ENCODE measurements at regions not wholly inside any gene's neighbourhood (a gene's known extent, or its start where the extent isn't known, plus 50 kb on each side); places are given as distances from the start of the nearest gene placed in this dataset.

- DNase-seq, result no peak
Measured at GRCh38 chr1:239739375-239739774, 352.3 kb upstream of the FMN2 start.

- DNase-seq, result no peak
Measured at GRCh38 chr1:239739919-239740318, 351.8 kb upstream of the FMN2 start.

GRCh38 chr1:239742416-239743109, 349.1 kb upstream of the FMN2 start:
- DNase-seq, result no peak

- DNase-seq, result no peak
Measured at GRCh38 chr1:239744851-239745250, 346.8 kb upstream of the FMN2 start.

- DNase-seq, result no peak
Measured at GRCh38 chr1:239755107-239755912, 336.4 kb upstream of the FMN2 start.

- no peak for DNase-seq
Measured at GRCh38 chr1:239757716-239758115, 334.0 kb upstream of the FMN2 start.

GRCh38 chr1:239758756-239759155, 332.9 kb upstream of the FMN2 start:
- no peak for DNase-seq

GRCh38 chr1:239761509-239761908, 330.2 kb upstream of the FMN2 start:
- DNase-seq, result no peak

GRCh38 chr1:239763850-239764249, 327.8 kb upstream of the FMN2 start:
- DNase-seq, result no peak

- no peak for DNase-seq
Measured at GRCh38 chr1:239764546-239764945, 327.1 kb upstream of the FMN2 start.

GRCh38 chr1:239765163-239765562, 326.5 kb upstream of the FMN2 start:
- DNase-seq, result no peak

- no peak for DNase-seq
Measured at GRCh38 chr1:239771550-239771949, 320.1 kb upstream of the FMN2 start.

GRCh38 chr1:239772446-239772845, 319.2 kb upstream of the FMN2 start:
- DNase-seq, result no peak

GRCh38 chr1:239775466-239775865, 316.2 kb upstream of the FMN2 start:
- DNase-seq, result no peak

GRCh38 chr1:239778208-239778813, 313.4 kb upstream of the FMN2 start:
- DNase-seq, result no peak

GRCh38 chr1:239779962-239780361, 311.7 kb upstream of the FMN2 start:
- no peak for DNase-seq

GRCh38 chr1:239784896-239785295, 306.8 kb upstream of the FMN2 start:
- DNase-seq, result no peak

- no peak for DNase-seq
Measured at GRCh38 chr1:239785576-239785975, 306.1 kb upstream of the FMN2 start.

- no peak for DNase-seq
Measured at GRCh38 chr1:239786464-239786863, 305.2 kb upstream of the FMN2 start.

- DNase-seq, result no peak
Measured at GRCh38 chr1:239792157-239792556, 299.5 kb upstream of the FMN2 start.

- DNase-seq, result no peak
Measured at GRCh38 chr1:239795304-239795703, 296.4 kb upstream of the FMN2 start.

GRCh38 chr1:239799617-239800016, 292.1 kb upstream of the FMN2 start:
- DNase-seq, result no peak

- no peak for DNase-seq
Measured at GRCh38 chr1:239800861-239801260, 290.8 kb upstream of the FMN2 start.

- peak in 2 of 6 experiments; percentile 45 to 56 for DNase-seq
Measured at GRCh38 chr1:239802275-239802674, 289.4 kb upstream of the FMN2 start.
